Liver (tissue), 8 donors: ENCODE measurements at regions not wholly inside any gene's neighbourhood (a gene's known extent, or its start where the extent isn't known, plus 50 kb on each side); places are given as distances from the start of the nearest gene placed in this dataset.

ENCODE experiments used
- DNase-seq: peaks from one replicate; pipeline ENCODE4 v3.0.0-alpha.2; 2017; ENCODE audit warnings: low spot score
- H3K27ac ChIP-seq, 2 donors: one replicate each; pipeline ENCODE4 v1.7.0; 2013; ENCODE audit warnings: inconsistent platforms in 2 of 2, low read length in 2 of 2, control low read depth in 1 of 2, low read depth in 1 of 2, mild to moderate bottlenecking in 1 of 2
- H3K27me3 ChIP-seq, 4 donors: one replicate each; pipeline versions ENCODE4 v1.6.1 to v1.7.0; 2013; ENCODE audit warnings: low read length in 3 of 4, inconsistent platforms in 1 of 4, mild to moderate bottlenecking in 1 of 4, moderate library complexity in 1 of 4; ENCODE audit not compliant: control insufficient read depth in 4 of 4, insufficient read depth in 4 of 4
- H3K36me3 ChIP-seq, 4 donors: one replicate each; pipeline versions ENCODE4 v1.6.1 to v1.7.0; 2013; ENCODE audit warnings: low read length in 3 of 4, mild to moderate bottlenecking in 3 of 4, low read depth in 1 of 4, moderate library complexity in 1 of 4; ENCODE audit not compliant: control insufficient read depth in 4 of 4, insufficient read depth in 3 of 4
- H3K4me1 ChIP-seq, 4 donors: one replicate each; pipeline versions ENCODE4 v1.6.1 to v1.7.0; 2013; ENCODE audit warnings: low read length in 3 of 4, mild to moderate bottlenecking in 3 of 4, moderate library complexity in 1 of 4; ENCODE audit not compliant: control insufficient read depth in 4 of 4, insufficient read depth in 4 of 4
- H3K4me3 ChIP-seq, 3 donors: one replicate each; pipeline versions ENCODE4 v1.6.1 to v1.7.0; 2013; ENCODE audit warnings: low read length in 3 of 3, control low read depth in 1 of 3, low read depth in 1 of 3, mild to moderate bottlenecking in 1 of 3
- H3K9ac ChIP-seq, 2 donors: one replicate each; pipeline ENCODE4 v1.7.0; 2013; ENCODE audit warnings: low read length in 2 of 2, mild to moderate bottlenecking in 2 of 2, moderate library complexity in 2 of 2, control low read depth in 1 of 2, low read depth in 1 of 2
- H3K9me3 ChIP-seq, 4 donors: one replicate each; pipeline versions ENCODE4 v1.6.1 to v1.7.0; 2013; ENCODE audit warnings: low read length in 3 of 4; ENCODE audit not compliant: control insufficient read depth in 4 of 4
- EGR1 ChIP-seq, 2 donors: IDR thresholded peaks; 2 replicates each; pipeline ENCODE4 v1.6.1; 2016 to 2018; ENCODE audit warnings: antibody characterized with exemption in 2 of 2, low read depth in 2 of 2
- FOXA1 ChIP-seq: IDR thresholded peaks from 2 replicates; pipeline ENCODE4 v1.6.1; 2016; ENCODE audit warnings: antibody characterized with exemption
- FOXA2 ChIP-seq: IDR thresholded peaks from 2 replicates; pipeline ENCODE4 v1.6.1; 2016; ENCODE audit warnings: antibody characterized with exemption
- HNF4A ChIP-seq, 2 donors: conservative IDR thresholded peaks; 2 replicates each; pipeline ENCODE4 v1.6.1; 2016; ENCODE audit warnings: antibody characterized with exemption in 2 of 2, mild to moderate bottlenecking in 2 of 2
- JUND ChIP-seq, 2 donors: IDR thresholded peaks; 2 replicates each; pipeline ENCODE4 v1.6.1; 2016; ENCODE audit warnings: antibody characterized with exemption in 2 of 2
- MAX ChIP-seq: IDR thresholded peaks from 2 replicates; pipeline ENCODE4 v1.6.1; 2016; ENCODE audit warnings: antibody characterized with exemption
- NR2F2 ChIP-seq: IDR thresholded peaks from 2 replicates; pipeline ENCODE4 v1.6.1; 2016; ENCODE audit warnings: antibody characterized with exemption
- RAD21 ChIP-seq, 2 donors: IDR thresholded peaks; 2 replicates each; pipeline ENCODE4 v1.6.1; 2016; ENCODE audit warnings: antibody characterized with exemption in 2 of 2, mild to moderate bottlenecking in 2 of 2
- RXRA ChIP-seq, 2 donors: IDR thresholded peaks; 2 replicates each; pipeline ENCODE4 v1.6.1; 2017 to 2018; ENCODE audit warnings: antibody characterized with exemption in 2 of 2, mild to moderate bottlenecking in 1 of 2
- SP1 ChIP-seq: IDR thresholded peaks from 2 replicates; pipeline ENCODE4 v1.6.1; 2018; ENCODE audit warnings: antibody characterized with exemption, mild to moderate bottlenecking
- TAF1 ChIP-seq: conservative IDR thresholded peaks from 2 replicates; pipeline ENCODE4 v1.6.1; 2016; ENCODE audit warnings: antibody characterized with exemption, mild to moderate bottlenecking
- YY1 ChIP-seq: IDR thresholded peaks from 2 replicates; pipeline ENCODE4 v1.6.1; 2016; ENCODE audit warnings: antibody characterized with exemption, mild to moderate bottlenecking
- WGBS: extraction: QIAGEN DNeasy Blood & Tissue Kit; methylation state at CpG from one replicate; pipeline ENCODE4 v1.1.7; 2013; 5-methylcytosine and 5-hydroxymethylcytosine counted together
- TF ChIP-seq, protein P1 (sequence below): fragments of 150-350 bp; IDR thresholded peaks from 2 replicates; pipeline ENCODE4 v1.5.1; 2017; ENCODE audit warnings: improper control_type of control experiment, low read depth, low read length; ENCODE audit not compliant: missing input control
- TF ChIP-seq, protein P2 (sequence below): IDR thresholded peaks from 2 replicates; pipeline ENCODE4 v1.6.1; 2016; ENCODE audit warnings: antibody characterized with exemption, mild to moderate bottlenecking
- donor health status: healthy.
- donor health status: healthy.
- donor health status: healthy.
- donor health status: healthy.
- donor health status: healthy.

DNA sequence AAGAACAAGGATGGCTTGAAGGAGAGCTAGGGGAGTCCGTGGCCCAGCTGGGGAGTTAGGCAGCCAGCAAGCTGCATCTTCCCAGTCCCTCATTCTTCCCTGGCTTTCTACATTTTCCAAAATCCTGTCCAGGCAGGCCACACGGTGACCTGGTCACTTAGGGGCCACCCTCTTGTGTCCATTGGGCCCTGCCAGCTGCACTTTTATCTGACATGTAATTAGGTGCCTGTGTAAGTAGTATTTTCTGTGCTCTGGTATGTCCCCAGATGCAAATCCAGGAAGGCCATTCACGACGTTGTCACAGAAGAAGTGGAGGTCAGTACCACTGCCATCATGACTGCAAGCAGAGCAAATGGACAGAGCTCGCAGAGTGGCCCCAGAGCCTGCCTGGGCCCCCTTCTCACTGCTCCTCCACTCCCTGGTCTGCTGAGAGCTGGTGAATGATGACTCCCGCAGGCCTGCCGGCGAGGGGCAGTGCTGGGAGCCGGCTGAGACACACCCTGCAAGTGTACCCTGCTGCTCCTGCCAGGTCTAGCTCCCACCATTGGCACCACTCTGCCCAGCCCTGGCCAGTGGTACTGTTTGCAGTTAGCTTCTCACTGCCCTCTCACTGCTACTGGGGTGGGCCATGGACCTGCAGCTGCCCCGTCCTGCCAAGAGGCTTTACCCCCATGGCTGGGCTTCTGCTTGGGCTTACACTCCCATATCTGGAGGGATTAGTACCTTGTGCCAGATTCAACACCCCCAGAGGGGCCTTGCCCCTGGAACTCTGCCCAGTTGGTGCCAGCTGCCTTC, 98.2 kb downstream of the GLRX3 start:
- 88% methylated on average over 10 of the region's 10 CpGs for WGBS
- no peak overlapping the region for H3K9ac ChIP-seq
- H3K27me3 ChIP-seq, result no peaks in the 10 kb centered on the region
- no peak for TF ChIP-seq FOXA2
- no peak for TF ChIP-seq SP1
- peaks cover 0 to 2% (median 0%) of the 10 kb centered on the region in 4 donors for H3K9me3 ChIP-seq
- no peaks in the 10 kb centered on the region for H3K4me1 ChIP-seq
- H3K27ac ChIP-seq, result no peak overlapping the region
- no peak overlapping the region for H3K4me3 ChIP-seq
- DNase-seq, result no peak
- no peaks in the 10 kb centered on the region for H3K36me3 ChIP-seq

- H3K36me3 ChIP-seq, result no peaks in the 10 kb centered on the region
- H3K27me3 ChIP-seq, result no peaks in the 10 kb centered on the region
- H3K4me3 ChIP-seq, result no peak overlapping the region
- 84% methylated on average over 1 of the region's 1 CpG for WGBS
- DNase-seq, result no peak
- H3K9ac ChIP-seq, result no peak overlapping the region
- H3K9me3 ChIP-seq, result peaks cover 0 to 3% (median under 1%) of the 10 kb centered on the region in 4 donors
- no peaks in the 10 kb centered on the region for H3K4me1 ChIP-seq
- no peak overlapping the region for H3K27ac ChIP-seq
- TF ChIP-seq MAX (no peak), FOXA2 (no peak), EGR1 (IDR thresholded peaks at IDR 0.05; ENCODE audit: low read depth in 2 of 2) (no peak), HNF4A (conservative IDR thresholded peaks at IDR 0.05) (no peak), SP1 (no peak), RAD21 (IDR thresholded peaks at IDR 0.05) (no peak), TAF1 (no peak), NR2F2 (no peak), YY1 (no peak), RXRA (IDR thresholded peaks at IDR 0.05) (no peak), JUND (IDR thresholded peaks at IDR 0.05) (no peak), FOXA1 (no peak)
- TF ChIP-seq, protein P1, sequence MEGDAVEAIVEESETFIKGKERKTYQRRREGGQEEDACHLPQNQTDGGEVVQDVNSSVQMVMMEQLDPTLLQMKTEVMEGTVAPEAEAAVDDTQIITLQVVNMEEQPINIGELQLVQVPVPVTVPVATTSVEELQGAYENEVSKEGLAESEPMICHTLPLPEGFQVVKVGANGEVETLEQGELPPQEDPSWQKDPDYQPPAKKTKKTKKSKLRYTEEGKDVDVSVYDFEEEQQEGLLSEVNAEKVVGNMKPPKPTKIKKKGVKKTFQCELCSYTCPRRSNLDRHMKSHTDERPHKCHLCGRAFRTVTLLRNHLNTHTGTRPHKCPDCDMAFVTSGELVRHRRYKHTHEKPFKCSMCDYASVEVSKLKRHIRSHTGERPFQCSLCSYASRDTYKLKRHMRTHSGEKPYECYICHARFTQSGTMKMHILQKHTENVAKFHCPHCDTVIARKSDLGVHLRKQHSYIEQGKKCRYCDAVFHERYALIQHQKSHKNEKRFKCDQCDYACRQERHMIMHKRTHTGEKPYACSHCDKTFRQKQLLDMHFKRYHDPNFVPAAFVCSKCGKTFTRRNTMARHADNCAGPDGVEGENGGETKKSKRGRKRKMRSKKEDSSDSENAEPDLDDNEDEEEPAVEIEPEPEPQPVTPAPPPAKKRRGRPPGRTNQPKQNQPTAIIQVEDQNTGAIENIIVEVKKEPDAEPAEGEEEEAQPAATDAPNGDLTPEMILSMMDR, result no peak
- TF ChIP-seq, protein P2, sequence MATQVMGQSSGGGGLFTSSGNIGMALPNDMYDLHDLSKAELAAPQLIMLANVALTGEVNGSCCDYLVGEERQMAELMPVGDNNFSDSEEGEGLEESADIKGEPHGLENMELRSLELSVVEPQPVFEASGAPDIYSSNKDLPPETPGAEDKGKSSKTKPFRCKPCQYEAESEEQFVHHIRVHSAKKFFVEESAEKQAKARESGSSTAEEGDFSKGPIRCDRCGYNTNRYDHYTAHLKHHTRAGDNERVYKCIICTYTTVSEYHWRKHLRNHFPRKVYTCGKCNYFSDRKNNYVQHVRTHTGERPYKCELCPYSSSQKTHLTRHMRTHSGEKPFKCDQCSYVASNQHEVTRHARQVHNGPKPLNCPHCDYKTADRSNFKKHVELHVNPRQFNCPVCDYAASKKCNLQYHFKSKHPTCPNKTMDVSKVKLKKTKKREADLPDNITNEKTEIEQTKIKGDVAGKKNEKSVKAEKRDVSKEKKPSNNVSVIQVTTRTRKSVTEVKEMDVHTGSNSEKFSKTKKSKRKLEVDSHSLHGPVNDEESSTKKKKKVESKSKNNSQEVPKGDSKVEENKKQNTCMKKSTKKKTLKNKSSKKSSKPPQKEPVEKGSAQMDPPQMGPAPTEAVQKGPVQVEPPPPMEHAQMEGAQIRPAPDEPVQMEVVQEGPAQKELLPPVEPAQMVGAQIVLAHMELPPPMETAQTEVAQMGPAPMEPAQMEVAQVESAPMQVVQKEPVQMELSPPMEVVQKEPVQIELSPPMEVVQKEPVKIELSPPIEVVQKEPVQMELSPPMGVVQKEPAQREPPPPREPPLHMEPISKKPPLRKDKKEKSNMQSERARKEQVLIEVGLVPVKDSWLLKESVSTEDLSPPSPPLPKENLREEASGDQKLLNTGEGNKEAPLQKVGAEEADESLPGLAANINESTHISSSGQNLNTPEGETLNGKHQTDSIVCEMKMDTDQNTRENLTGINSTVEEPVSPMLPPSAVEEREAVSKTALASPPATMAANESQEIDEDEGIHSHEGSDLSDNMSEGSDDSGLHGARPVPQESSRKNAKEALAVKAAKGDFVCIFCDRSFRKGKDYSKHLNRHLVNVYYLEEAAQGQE, result no peak
These were observed 100.5 kb downstream of the GLRX3 start for GRCh38 chr10:130236711-130237110.
